ENCODE measurements at regions not wholly inside any gene's neighbourhood (a gene's known extent, or its start where the extent isn't known, plus 50 kb on each side); places are given as distances from the start of the nearest gene placed in this dataset.

GRCh38 chr14:65892315-65892714, 479.8 kb downstream of the FUT8 start:
- no peak for TF ChIP-seq CTCF (conservative IDR thresholded peaks at IDR 0.05 in 1 of 2, IDR thresholded peaks at IDR 0.05 in 1 of 2; ENCODE audit: low read depth in 1 of 2, low read length in 2 of 2)
- no peak for TF ChIP-seq EZH2 (IDR thresholded peaks at IDR 0.05; ENCODE audit: low read length, missing control alignments)

All from fibroblast of lung (primary cell).